WERI-Rb-1 (cell line): ENCODE measurements at regions not wholly inside any gene's neighbourhood (a gene's known extent, or its start where the extent isn't known, plus 50 kb on each side); places are given as distances from the start of the nearest gene placed in this dataset.
"Not testable (repeated sequence)": the region's sequence is repeated elsewhere in the genome, so short reads cannot be mapped to it uniquely, and the experiment has no call there.

Experiments
- DNase-seq: peaks from one replicate; pipeline ENCODE4 v3.0.0-alpha.2; 2020
- H3K27ac ChIP-seq: fragments of 250-450 bp; sonication (Bioruptor Pico); 2 replicates; pipeline ENCODE4 v1.5.1; 2020; ENCODE audit warnings: mild to moderate bottlenecking, moderate library complexity
- H3K27me3 ChIP-seq: fragments of 250-450 bp; sonication (Bioruptor Pico); 2 replicates; pipeline ENCODE4 v1.5.1; 2021; ENCODE audit warnings: mild to moderate bottlenecking, low read depth, moderate library complexity; ENCODE audit not compliant: insufficient read depth, severe bottlenecking
- H3K36me3 ChIP-seq: fragments of 250-450 bp; sonication (Bioruptor Pico); 2 replicates; pipeline ENCODE4 v1.5.1; 2020; ENCODE audit warnings: mild to moderate bottlenecking, moderate library complexity
- H3K4me3 ChIP-seq: 2 replicates; pipeline ENCODE4 v1.5.1; 2011; ENCODE audit warnings: low read depth, mild to moderate bottlenecking, control low read depth, low read length
- H3K9me3 ChIP-seq: fragments of 250-450 bp; sonication (Bioruptor Pico); 2 replicates; pipeline ENCODE4 v1.5.1; 2021; ENCODE audit warnings: mild to moderate bottlenecking, moderate library complexity; ENCODE audit not compliant: severe bottlenecking
- CTCF ChIP-seq: IDR thresholded peaks from 2 replicates; pipeline ENCODE4 v1.5.1; 2011; ENCODE audit warnings: low read depth, mild to moderate bottlenecking, control low read depth, inconsistent platforms, low read length

- Histone ChIP-seq H3K4me3 (no peak overlapping the region), H3K9me3 (no peaks in the 10 kb centered on the region), H3K27me3 (no peaks in the 10 kb centered on the region), H3K27ac (no peak overlapping the region), H3K36me3 (no peaks in the 10 kb centered on the region)
- no peak for DNase-seq
- no peak for TF ChIP-seq CTCF
Observed at GRCh38 chr13:78497702-78498355, 105.5 kb downstream of the POU4F1 start.

- Histone ChIP-seq H3K9me3 (no peaks in the 10 kb centered on the region), H3K27ac (no peak overlapping the region), H3K4me3 (no peak overlapping the region), H3K27me3 (no peaks in the 10 kb centered on the region), H3K36me3 (no peaks in the 10 kb centered on the region)
- no peak for TF ChIP-seq CTCF
- no peak for DNase-seq
Observed at GRCh38 chr13:78491978-78492377, 111.4 kb downstream of the POU4F1 start.

GRCh38 chr13:78490225-78490624 lies 113.1 kb downstream of the POU4F1 start:
- H3K9me3 ChIP-seq, DNase-seq, H3K27ac ChIP-seq, H3K27me3 ChIP-seq, H3K36me3 ChIP-seq, H3K4me3 ChIP-seq: not testable (repeated sequence)

- no peak for DNase-seq
- Histone ChIP-seq H3K4me3 (no peak overlapping the region), H3K9me3 (no peaks in the 10 kb centered on the region), H3K36me3 (no peaks in the 10 kb centered on the region), H3K27ac (no peak overlapping the region), H3K27me3 (no peaks in the 10 kb centered on the region)
- TF ChIP-seq CTCF, result no peak
Observed at GRCh38 chr13:78487707-78488106, 115.6 kb downstream of the POU4F1 start.

- no peaks in the 10 kb centered on the region for H3K36me3 ChIP-seq
- no peak overlapping the region for H3K4me3 ChIP-seq
- no peaks in the 10 kb centered on the region for H3K9me3 ChIP-seq
- TF ChIP-seq CTCF, result no peak
- H3K27ac ChIP-seq, result no peak overlapping the region
- no peak for DNase-seq
- H3K27me3 ChIP-seq, result no peaks in the 10 kb centered on the region
Observed at GRCh38 chr13:78485803-78486202, 117.5 kb downstream of the POU4F1 start.

- Histone ChIP-seq H3K27ac (no peak overlapping the region), H3K36me3 (no peaks in the 10 kb centered on the region), H3K9me3 (no peaks in the 10 kb centered on the region), H3K27me3 (no peaks in the 10 kb centered on the region), H3K4me3 (no peak overlapping the region)
- DNase-seq, result peak; percentile 9
- TF ChIP-seq CTCF, result no peak
Observed at GRCh38 chr13:78478183-78478582, 125.2 kb downstream of the POU4F1 start.
